BE2C (cell line): ENCODE measurements at regions not wholly inside any gene's neighbourhood (a gene's known extent, or its start where the extent isn't known, plus 50 kb on each side); places are given as distances from the start of the nearest gene placed in this dataset.

Experiments used
- DNase-seq: peaks from one replicate; pipeline ENCODE4 v3.0.0-alpha.2; 2020
- H3K27me3 ChIP-seq: fragments of 250-450 bp; sonication (Bioruptor Pico); 2 replicates; pipeline ENCODE4 v1.5.1; 2020; ENCODE audit warnings: mild to moderate bottlenecking
- H3K36me3 ChIP-seq: fragments of 250-450 bp; sonication (Bioruptor Pico); 2 replicates; pipeline ENCODE4 v1.5.1; 2020; ENCODE audit warnings: mild to moderate bottlenecking
- H3K4me1 ChIP-seq: fragments of 250-450 bp; sonication (Bioruptor Pico); 2 replicates; pipeline ENCODE4 v1.5.1; 2020
- H3K4me3 ChIP-seq: 2 replicates; pipeline ENCODE4 v1.5.1; 2011; ENCODE audit warnings: low read depth, low read length
- H3K9me3 ChIP-seq: fragments of 250-450 bp; sonication (Bioruptor Pico); 2 replicates; pipeline ENCODE4 v1.5.1; 2020
- TF ChIP-seq, protein P1 (sequence below): IDR thresholded peaks from 2 replicates; pipeline ENCODE4 v1.5.1; 2012; ENCODE audit warnings: mild to moderate bottlenecking, low read depth, low read length

DNA sequence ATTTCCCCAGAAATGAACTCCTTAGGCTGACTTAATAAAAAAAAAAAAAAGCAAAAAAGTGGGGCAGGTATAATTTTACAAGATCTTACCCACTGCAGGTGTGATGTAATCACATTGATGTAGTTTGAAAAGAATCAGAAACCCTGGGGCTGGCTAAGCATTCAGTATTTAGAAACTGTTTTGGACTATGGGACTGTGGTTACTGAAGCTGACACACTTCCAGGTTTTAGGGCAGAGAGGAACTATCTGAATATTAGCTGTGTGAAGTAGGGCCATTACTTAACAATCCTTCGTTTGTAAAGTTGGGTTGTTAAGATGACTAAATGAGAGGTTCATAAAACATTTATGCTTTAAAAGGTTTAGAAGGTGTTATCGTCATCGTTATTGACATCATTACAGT lies 165.3 kb downstream of the FASLG start:
- Histone ChIP-seq H3K36me3 (no peaks in the 10 kb centered on the region), H3K4me3 (no peak overlapping the region), H3K27me3 (no peaks in the 10 kb centered on the region), H3K9me3 (no peaks in the 10 kb centered on the region), H3K4me1 (peaks cover 32% of the 10 kb centered on the region)
- TF ChIP-seq, protein P1, sequence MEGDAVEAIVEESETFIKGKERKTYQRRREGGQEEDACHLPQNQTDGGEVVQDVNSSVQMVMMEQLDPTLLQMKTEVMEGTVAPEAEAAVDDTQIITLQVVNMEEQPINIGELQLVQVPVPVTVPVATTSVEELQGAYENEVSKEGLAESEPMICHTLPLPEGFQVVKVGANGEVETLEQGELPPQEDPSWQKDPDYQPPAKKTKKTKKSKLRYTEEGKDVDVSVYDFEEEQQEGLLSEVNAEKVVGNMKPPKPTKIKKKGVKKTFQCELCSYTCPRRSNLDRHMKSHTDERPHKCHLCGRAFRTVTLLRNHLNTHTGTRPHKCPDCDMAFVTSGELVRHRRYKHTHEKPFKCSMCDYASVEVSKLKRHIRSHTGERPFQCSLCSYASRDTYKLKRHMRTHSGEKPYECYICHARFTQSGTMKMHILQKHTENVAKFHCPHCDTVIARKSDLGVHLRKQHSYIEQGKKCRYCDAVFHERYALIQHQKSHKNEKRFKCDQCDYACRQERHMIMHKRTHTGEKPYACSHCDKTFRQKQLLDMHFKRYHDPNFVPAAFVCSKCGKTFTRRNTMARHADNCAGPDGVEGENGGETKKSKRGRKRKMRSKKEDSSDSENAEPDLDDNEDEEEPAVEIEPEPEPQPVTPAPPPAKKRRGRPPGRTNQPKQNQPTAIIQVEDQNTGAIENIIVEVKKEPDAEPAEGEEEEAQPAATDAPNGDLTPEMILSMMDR: no peak
- DNase-seq: no peak

DNA sequence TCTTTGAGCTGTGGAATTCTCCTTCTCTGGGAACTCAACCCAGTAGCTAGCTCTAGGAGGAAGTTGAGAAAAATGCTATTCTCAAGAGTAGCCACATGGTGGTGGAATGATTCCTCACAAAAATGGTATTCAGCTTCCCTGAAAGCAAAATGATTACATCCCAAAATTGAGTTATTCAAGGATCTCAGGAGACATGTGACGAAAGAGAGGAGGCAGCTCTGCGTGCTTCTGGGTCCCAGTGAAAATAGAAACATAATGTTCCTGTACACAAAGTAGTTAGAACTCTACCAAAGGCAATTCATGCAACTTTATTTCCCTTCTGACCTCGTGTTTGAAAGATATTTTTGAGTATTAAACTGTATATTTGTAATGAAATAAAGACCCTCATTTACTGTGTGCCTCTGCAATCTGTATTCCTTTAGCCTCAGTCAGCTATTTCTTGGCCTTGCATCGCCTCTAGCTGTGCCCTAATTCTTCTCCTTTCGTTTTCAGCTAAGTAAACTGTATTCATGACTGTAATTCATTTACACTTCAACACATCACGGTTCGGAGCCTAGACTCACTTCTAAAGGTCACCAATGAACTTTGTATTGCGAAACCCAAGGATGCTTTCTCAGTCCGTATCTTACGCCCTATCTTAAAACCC lies 167.3 kb downstream of the FASLG start:
- no peaks in the 10 kb centered on the region for H3K36me3 ChIP-seq
- TF ChIP-seq, protein P1: peak; percentile 74
- DNase-seq: peak; percentile 24
- H3K27me3 ChIP-seq: no peaks in the 10 kb centered on the region
- H3K9me3 ChIP-seq: no peaks in the 10 kb centered on the region
- peaks cover 27% of the 10 kb centered on the region for H3K4me1 ChIP-seq
- no peak overlapping the region for H3K4me3 ChIP-seq

DNA sequence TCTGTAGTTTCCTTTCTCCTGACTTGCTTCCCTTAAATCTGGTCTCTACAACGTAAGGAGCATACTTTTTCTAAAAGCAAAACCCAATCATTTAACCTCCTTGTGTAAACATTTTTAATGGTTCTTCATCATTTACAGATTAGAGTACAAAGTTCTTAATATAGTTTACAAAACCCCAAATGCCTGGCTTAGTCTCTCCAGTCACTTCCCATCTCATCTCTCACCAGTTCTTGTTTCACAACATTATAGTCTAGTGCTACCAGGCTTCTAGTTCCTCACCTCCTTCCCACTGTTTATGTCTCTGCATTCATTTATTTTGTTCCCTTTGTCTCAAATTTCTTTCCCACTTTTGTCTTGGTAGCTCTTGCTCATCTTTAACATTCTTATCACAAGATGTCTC lies 168.4 kb downstream of the FASLG start:
- H3K27me3 ChIP-seq: no peaks in the 10 kb centered on the region
- peaks cover 19% of the 10 kb centered on the region for H3K4me1 ChIP-seq
- no peaks in the 10 kb centered on the region for H3K36me3 ChIP-seq
- DNase-seq: no peak
- TF ChIP-seq, protein P1: no peak
- H3K4me3 ChIP-seq: no peak overlapping the region
- no peaks in the 10 kb centered on the region for H3K9me3 ChIP-seq

DNA sequence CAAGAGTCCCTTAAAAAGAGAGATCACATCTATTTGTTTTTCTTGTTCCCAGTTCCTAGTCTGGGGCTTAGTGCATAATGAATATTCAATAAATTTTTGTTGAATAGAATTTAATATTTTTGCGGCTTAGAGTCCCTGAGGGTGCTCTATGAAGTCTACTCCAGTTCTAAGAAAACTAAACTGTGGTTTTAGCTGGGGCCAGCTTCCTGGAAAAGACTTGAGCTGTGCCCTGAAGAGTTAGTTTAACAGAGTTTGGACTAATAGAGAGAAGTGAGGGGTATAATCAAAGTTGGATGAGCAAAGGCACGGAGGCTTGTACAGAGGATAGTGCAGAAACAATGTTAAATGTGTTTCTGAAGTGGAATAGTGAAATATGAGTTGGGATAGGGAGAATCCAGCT lies 168.9 kb downstream of the FASLG start:
- peaks cover 14% of the 10 kb centered on the region for H3K4me1 ChIP-seq
- no peaks in the 10 kb centered on the region for H3K9me3 ChIP-seq
- H3K27me3 ChIP-seq: no peaks in the 10 kb centered on the region
- H3K36me3 ChIP-seq: no peaks in the 10 kb centered on the region
- TF ChIP-seq, protein P1: no peak
- H3K4me3 ChIP-seq: no peak overlapping the region
- DNase-seq: no peak

DNA sequence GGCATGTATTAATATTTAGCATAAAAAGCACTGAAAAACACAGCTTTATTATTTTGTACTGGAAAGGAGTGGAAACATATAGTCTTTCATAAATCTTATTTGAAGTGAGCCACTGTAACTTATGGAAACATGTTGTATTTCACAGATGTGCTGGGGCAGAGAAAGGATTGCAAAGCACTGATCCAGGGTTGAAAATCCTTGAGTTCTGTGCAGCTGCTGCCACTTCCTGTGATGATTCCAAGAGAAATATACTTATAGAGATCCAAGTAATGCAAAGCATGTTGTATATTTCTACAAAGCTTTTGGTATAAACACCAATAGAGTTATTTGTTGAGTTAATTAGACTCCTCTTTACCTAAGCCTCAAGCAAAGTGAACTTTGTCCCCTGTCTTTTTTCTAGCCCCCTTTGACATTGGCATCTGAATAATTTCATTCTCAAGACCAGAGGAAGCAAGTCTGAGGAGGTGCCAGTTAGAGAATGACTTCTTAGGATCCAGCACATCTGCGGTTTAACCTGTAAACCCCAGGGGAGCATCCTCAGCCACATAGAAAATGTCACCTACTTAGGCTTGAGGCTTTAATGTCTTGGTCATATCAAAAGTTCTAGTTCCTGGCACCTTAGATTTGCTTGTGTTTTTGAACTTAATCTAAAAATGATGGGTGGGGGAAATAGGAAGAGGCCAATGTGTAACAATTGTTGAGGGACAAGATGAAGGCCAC lies 173.3 kb downstream of the FASLG start:
- Histone ChIP-seq H3K4me1 (no peaks in the 10 kb centered on the region), H3K27me3 (no peaks in the 10 kb centered on the region), H3K36me3 (no peaks in the 10 kb centered on the region), H3K9me3 (no peaks in the 10 kb centered on the region), H3K4me3 (no peak overlapping the region)
- TF ChIP-seq, protein P1: no peak
- no peak for DNase-seq

DNA sequence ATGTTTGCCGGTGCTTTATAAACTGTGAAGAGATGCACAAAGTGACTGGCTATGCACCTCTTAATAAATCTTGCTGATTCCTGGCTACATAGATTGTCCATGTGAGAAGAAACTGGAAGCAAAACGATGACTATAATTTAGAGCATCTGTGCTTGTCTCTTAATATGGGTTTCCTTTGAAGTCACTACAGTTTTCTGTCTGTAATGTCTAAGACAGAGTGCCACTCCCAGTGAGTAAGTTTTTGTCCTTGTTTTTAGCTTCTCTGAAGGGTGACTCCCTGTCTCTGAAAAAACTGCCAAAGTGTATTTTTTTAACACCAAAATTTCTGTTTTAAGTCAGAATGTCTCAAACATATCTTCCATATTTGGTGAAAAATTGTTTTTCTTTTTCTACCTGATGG lies 175.1 kb downstream of the FASLG start:
- Histone ChIP-seq H3K4me3 (no peak overlapping the region), H3K4me1 (no peaks in the 10 kb centered on the region), H3K36me3 (no peaks in the 10 kb centered on the region), H3K9me3 (no peaks in the 10 kb centered on the region), H3K27me3 (no peaks in the 10 kb centered on the region)
- TF ChIP-seq, protein P1: no peak
- DNase-seq: no peak
